ENCODE measurements at regions not wholly inside any gene's neighbourhood (a gene's known extent, or its start where the extent isn't known, plus 50 kb on each side); places are given as distances from the start of the nearest gene placed in this dataset.

GRCh38 chr6:95128947-95129346, 448.4 kb upstream of the MANEA start:
- Histone ChIP-seq H3K9ac (ENCODE audit: insufficient read depth in 1 of 2, low read depth in 2 of 2, low read length in 2 of 2) (no peak overlapping the region), H2AFZ (ENCODE audit: low read depth, low read length) (no peak overlapping the region), H3K27ac (ENCODE audit: extremely low read depth, low read depth, low read length) (no peak overlapping the region), H3K4me3 (no peak overlapping the region), H3K27me3 (ENCODE audit: control insufficient read depth in 2 of 2, insufficient read depth in 2 of 2, low read length in 2 of 2) (no peaks in the 10 kb centered on the region), H3K79me2 (ENCODE audit: control insufficient read depth, insufficient read depth, low read length) (no peaks in the 10 kb centered on the region), H3K4me2 (ENCODE audit: insufficient read depth, low read length) (no peak overlapping the region), H3K4me1 (replicated peaks in 1 of 2; ENCODE audit: control insufficient read depth in 2 of 2, insufficient read depth in 2 of 2, low read length in 2 of 2) (no peaks in the 10 kb centered on the region), H4K20me1 (replicated peaks; ENCODE audit: control insufficient read depth, insufficient read depth, low read length) (no peaks in the 10 kb centered on the region), H3K9me1 (ENCODE audit: control insufficient read depth, insufficient read depth, low read length) (no peaks in the 10 kb centered on the region), H3K36me3 (ENCODE audit: control insufficient read depth, insufficient read depth, low read length) (no peaks in the 10 kb centered on the region), H3K9me3 (replicated peaks; ENCODE audit: control insufficient read depth, insufficient read depth, low read depth, low read length) (no peaks in the 10 kb centered on the region)
- TF ChIP-seq ZNF408 (CRISPR knock-in tag; IDR thresholded peaks at IDR 0.05; ENCODE audit: low read depth) (no peak), DDX20 (tag; IDR thresholded peaks at IDR 0.05; ENCODE audit: low read depth) (no peak), ZNF696 (CRISPR knock-in tag; conservative IDR thresholded peaks at IDR 0.05) (no peak), ZKSCAN8 (CRISPR knock-in tag; IDR thresholded peaks at IDR 0.05) (no peak), ZNF449 (CRISPR knock-in tag; IDR thresholded peaks at IDR 0.05) (no peak), KLF10 (CRISPR knock-in tag; IDR thresholded peaks at IDR 0.05) (no peak), IRF2 (CRISPR knock-in tag; IDR thresholded peaks at IDR 0.05) (no peak), OTX1 (CRISPR knock-in tag; IDR thresholded peaks at IDR 0.05) (no peak), FUS (optimal IDR thresholded peaks at IDR 0.05; ENCODE audit: low read depth, low read length) (no peak), BCOR (IDR thresholded peaks at IDR 0.05) (no peak), HMBOX1 (IDR thresholded peaks at IDR 0.05) (no peak), ZBTB1 (CRISPR knock-in tag; IDR thresholded peaks at IDR 0.05; ENCODE audit: borderline replicate concordance, low read depth) (no peak), SRSF7 (optimal IDR thresholded peaks at IDR 0.05; ENCODE audit: low read depth, low read length) (no peak)
- no peak for ATAC-seq
- ChIA-PET CTCF (ENCODE audit: low intra/inter-chr PET ratio) (no interaction called here), POLR2A (no interaction called here)
- no TSS peak for BruUV-seq (replicated peaks)
- DNase-seq (ENCODE audit: extremely low read depth in 1 of 4, low spot score in 3 of 4), result no peak
- 0% methylated on average over 2 of the region's 2 CpGs for WGBS (ENCODE audit: insufficient coverage, low coverage, missing lambda C conversion rate)
- no peak for FAIRE-seq
- in situ Hi-C loops (cut with MboI), result no loop called here
- intact Hi-C loops (cut with micrococcal nuclease), result no loop called here
